ENCODE measurements at regions not wholly inside any gene's neighbourhood (a gene's known extent, or its start where the extent isn't known, plus 50 kb on each side); places are given as distances from the start of the nearest gene placed in this dataset.

DNA sequence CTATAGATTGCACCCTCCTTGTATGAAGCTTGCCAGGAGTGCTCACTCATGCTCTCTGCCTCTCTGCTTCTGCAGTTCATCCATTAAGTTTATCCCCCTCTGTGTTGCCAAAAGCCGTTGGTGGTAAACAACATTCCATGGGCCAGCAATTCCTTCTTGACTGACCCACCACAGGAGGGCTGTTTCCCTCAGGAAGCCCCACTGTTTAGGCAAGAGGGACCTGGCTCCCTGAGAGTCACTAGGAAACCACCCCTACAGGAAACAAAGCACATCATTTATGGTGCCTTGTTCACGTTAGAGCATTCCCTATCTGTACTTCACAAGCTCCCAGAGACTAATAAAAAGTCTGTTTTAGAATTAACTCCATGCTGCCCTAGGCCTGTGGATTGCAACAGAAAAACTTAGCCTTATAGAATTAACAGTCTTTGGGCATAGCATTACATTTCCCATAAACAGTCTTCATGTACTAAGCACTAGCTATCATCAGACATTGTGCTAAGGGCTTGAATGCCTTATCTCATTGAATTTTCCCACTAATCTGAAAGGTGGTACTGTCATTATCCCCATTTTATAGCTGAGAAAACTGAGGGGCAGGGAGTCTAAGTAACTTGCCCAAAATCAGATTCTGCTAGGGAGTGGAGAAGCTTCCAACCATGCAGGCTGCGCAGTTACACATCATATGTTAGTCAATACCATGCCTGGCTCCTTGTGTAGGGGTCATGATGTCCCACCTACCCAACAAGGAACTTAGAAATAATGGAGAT, 149.9 kb downstream of the SHQ1 start:
- Histone ChIP-seq H3K36me3 (ENCODE audit: control insufficient read depth, low read depth, low read length) (no peaks in the 10 kb centered on the region), H3K9me3 (ENCODE audit: control insufficient read depth, low read depth, low read length) (no peaks in the 10 kb centered on the region), H3K4me3 (ENCODE audit: low read length) (peak overlapping the region; percentile 26), H3K4me1 (ENCODE audit: control insufficient read depth, low read depth, low read length) (peaks cover 17% of the 10 kb centered on the region), H3K9ac (ENCODE audit: low read length) (no peak overlapping the region), H3K27me3 (ENCODE audit: control insufficient read depth, insufficient read depth, low read length) (no peaks in the 10 kb centered on the region), H3K27ac (ENCODE audit: low read length) (peak overlapping the region; percentile 17)

DNA sequence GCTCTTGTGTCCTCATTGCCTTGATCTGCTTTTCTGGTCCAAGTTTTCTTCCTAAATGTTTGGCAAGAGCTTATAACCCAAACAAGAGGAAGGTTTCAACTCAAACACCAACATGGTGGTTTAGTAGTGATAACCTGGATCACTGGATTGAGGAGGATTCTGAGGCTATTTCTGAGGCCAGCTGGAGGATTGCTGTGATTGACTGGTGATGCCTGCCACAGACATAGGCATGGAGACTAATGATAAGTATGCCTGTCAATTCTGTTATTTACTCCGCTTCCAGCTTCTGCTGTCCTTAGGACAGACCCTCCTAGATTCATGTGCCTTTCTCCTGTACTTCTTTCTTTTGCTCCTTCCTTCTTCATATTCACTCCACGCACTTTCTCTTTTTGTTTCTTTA, 150.5 kb downstream of the SHQ1 start:
- H3K27me3 ChIP-seq (ENCODE audit: control insufficient read depth, insufficient read depth, low read length), result no peaks in the 10 kb centered on the region
- H3K4me1 ChIP-seq (ENCODE audit: control insufficient read depth, low read depth, low read length), result peaks cover 17% of the 10 kb centered on the region
- H3K4me3 ChIP-seq (ENCODE audit: low read length), result peak overlapping the region; percentile 26
- H3K36me3 ChIP-seq (ENCODE audit: control insufficient read depth, low read depth, low read length), result no peaks in the 10 kb centered on the region
- H3K27ac ChIP-seq (ENCODE audit: low read length), result peak overlapping the region; percentile 17
- no peaks in the 10 kb centered on the region for H3K9me3 ChIP-seq (ENCODE audit: control insufficient read depth, low read depth, low read length)
- no peak overlapping the region for H3K9ac ChIP-seq (ENCODE audit: low read length)

DNA sequence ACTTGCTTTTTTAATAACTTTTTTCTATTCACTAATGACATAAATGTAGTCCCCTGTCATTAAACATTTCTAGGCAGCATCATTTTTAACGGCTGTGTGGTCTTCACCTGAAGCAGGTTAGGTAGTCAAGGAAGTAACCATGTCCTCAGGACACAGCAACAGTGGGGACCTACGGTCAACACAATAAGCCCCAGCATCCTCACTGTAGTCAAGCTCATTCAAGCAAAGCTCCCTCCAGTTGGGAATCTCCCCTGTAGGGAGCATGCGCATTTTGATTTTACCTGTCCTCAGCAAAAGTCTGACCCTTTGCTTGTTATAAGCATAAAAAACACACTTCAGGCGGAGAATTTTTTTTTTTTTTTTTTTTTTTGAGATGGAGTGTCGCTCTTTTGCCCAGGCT, 151.4 kb downstream of the SHQ1 start:
- Histone ChIP-seq H3K9ac (ENCODE audit: low read length) (no peak overlapping the region), H3K27me3 (ENCODE audit: control insufficient read depth, insufficient read depth, low read length) (no peaks in the 10 kb centered on the region), H3K4me3 (ENCODE audit: low read length) (no peak overlapping the region), H3K27ac (ENCODE audit: low read length) (no peak overlapping the region), H3K36me3 (ENCODE audit: control insufficient read depth, low read depth, low read length) (no peaks in the 10 kb centered on the region), H3K4me1 (ENCODE audit: control insufficient read depth, low read depth, low read length) (peaks cover 17% of the 10 kb centered on the region), H3K9me3 (ENCODE audit: control insufficient read depth, low read depth, low read length) (no peaks in the 10 kb centered on the region)

DNA sequence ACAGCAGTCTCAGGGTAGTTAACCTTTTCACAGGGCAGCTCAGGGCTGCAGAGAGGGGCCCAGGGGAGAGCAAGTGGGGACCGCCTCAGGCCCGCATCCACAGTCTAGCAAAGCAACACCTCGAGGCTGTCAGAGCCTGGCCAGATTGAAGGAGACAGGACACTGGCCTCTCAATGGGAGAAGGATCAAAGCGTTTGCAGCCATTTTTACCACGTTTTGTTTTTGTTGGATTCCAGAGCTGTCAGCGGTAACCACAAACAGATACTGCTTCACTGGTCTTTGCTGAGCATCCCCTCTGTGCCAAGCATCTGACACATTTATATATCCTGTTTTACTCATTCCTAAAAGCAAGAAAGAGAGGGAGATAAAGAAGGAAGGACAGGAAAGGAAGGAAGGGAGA, 153.8 kb downstream of the SHQ1 start:
- Histone ChIP-seq H3K27me3 (ENCODE audit: control insufficient read depth, insufficient read depth, low read length) (no peaks in the 10 kb centered on the region), H3K9me3 (ENCODE audit: control insufficient read depth, low read depth, low read length) (no peaks in the 10 kb centered on the region), H3K36me3 (ENCODE audit: control insufficient read depth, low read depth, low read length) (no peaks in the 10 kb centered on the region), H3K9ac (ENCODE audit: low read length) (no peak overlapping the region), H3K4me1 (ENCODE audit: control insufficient read depth, low read depth, low read length) (peaks cover 23% of the 10 kb centered on the region), H3K4me3 (ENCODE audit: low read length) (no peak overlapping the region), H3K27ac (ENCODE audit: low read length) (no peak overlapping the region)

DNA sequence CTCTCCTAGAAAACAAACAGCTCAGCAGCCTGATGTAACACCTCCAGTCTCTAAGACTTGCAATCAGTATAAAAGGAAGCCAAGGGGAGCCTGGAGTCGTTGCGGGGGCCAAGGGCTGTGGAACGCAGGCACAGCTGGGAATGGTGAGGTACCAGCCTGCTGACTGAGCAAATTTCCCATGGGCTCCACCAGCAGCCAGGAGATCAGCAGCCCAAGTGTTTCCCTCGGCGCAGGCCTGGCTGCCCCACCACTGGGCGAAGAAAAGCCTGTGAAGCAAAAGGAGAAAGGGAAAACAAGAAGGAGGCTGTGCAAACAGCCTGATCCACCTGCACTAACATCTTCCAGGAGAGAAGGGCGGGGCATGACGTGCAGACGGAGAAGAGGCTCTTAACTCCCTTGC, 155.3 kb downstream of the SHQ1 start:
- no peaks in the 10 kb centered on the region for H3K27me3 ChIP-seq (ENCODE audit: control insufficient read depth, insufficient read depth, low read length)

DNA sequence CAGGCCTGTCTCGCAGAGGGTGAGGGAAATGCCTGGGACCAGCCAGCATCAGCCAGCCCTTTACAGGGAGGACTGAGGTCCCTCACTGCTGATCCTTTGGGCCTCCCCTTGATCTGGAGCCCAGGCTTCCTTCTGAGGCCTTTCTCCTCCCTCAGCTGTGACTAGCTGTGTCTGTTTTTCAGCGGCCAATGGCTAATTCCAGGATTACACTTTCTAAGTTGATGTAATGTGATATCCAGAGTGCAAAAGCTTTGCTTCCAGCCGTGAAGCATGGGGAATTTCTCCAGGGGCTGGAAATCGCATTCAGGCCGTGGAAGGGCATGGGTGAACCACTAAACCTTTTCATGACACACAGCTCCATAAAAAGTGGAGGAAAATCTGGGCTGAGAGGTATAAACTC, 157.6 kb downstream of the SHQ1 start:
- H3K9me3 ChIP-seq (ENCODE audit: control insufficient read depth, low read depth, low read length), result no peaks in the 10 kb centered on the region
- H3K4me1 ChIP-seq (ENCODE audit: control insufficient read depth, low read depth, low read length), result peaks cover 6% of the 10 kb centered on the region
- H3K9ac ChIP-seq (ENCODE audit: low read length), result no peak overlapping the region
- no peaks in the 10 kb centered on the region for H3K27me3 ChIP-seq (ENCODE audit: control insufficient read depth, insufficient read depth, low read length)
- H3K4me3 ChIP-seq (ENCODE audit: low read length), result no peak overlapping the region
- no peaks in the 10 kb centered on the region for H3K36me3 ChIP-seq (ENCODE audit: control insufficient read depth, low read depth, low read length)
- H3K27ac ChIP-seq (ENCODE audit: low read length), result no peak overlapping the region

More for the DNA sequence above, 155.3 kb downstream of the SHQ1 start:
- Histone ChIP-seq H3K4me1 (ENCODE audit: control insufficient read depth, low read depth, low read length) (peaks cover 16% of the 10 kb centered on the region), H3K36me3 (ENCODE audit: control insufficient read depth, low read depth, low read length) (no peaks in the 10 kb centered on the region), H3K9ac (ENCODE audit: low read length) (no peak overlapping the region), H3K9me3 (ENCODE audit: control insufficient read depth, low read depth, low read length) (no peaks in the 10 kb centered on the region), H3K27ac (ENCODE audit: low read length) (no peak overlapping the region), H3K4me3 (ENCODE audit: low read length) (no peak overlapping the region)

DNA sequence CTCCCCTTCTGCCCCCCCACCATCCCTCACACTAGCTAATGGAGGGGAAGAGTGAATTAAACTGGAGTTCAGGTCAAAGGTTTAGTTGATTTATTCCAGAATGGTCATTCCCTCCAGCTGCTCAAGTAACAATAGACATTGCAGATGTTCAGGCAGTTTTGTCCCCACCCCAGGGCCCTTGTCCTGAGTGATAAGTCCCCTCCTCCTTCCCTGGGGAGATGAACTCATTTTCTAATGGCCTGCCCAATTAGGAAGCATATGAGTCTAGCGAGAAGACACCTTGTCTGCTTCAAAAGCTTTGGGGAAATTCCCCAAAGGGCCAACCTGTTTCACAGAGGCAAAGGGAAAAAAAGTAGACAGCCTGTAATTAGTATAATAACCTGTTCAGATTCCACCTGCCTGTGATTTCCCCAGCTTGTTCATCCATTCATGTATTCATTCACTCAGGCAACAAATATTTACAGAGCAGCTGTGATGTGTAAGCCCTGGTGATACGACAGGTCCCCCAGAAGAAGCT, 165.3 kb downstream of the SHQ1 start:
- no peaks in the 10 kb centered on the region for H3K27me3 ChIP-seq (ENCODE audit: control insufficient read depth, insufficient read depth, low read length)
- H3K9ac ChIP-seq (ENCODE audit: low read length), result no peak overlapping the region
- no peaks in the 10 kb centered on the region for H3K9me3 ChIP-seq (ENCODE audit: control insufficient read depth, low read depth, low read length)
- no peak overlapping the region for H3K4me3 ChIP-seq (ENCODE audit: low read length)
- H3K27ac ChIP-seq (ENCODE audit: low read length), result no peak overlapping the region
- H3K36me3 ChIP-seq (ENCODE audit: control insufficient read depth, low read depth, low read length), result no peaks in the 10 kb centered on the region
- H3K4me1 ChIP-seq (ENCODE audit: control insufficient read depth, low read depth, low read length), result peaks cover 3% of the 10 kb centered on the region

DNA sequence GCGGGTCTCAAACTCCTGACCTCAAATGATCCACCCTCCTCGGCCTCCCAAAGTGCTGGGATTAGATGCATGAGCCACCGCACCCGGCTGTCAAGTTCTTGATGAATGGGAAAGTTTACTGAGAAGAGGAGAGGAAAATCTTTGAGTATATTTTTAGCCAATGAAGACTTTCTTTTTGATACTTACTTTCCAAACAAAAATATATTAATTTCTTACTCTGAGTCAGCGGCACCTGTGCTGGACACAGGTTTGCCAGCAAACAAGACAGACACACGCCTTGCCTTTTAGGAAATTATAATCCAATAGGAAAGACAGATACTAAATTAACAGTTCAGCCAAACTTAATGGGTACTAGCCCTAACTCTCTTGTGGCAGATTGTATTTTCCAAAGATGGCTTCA, 166.6 kb downstream of the SHQ1 start:
- Histone ChIP-seq H3K27me3 (ENCODE audit: control insufficient read depth, insufficient read depth, low read length) (no peaks in the 10 kb centered on the region), H3K9me3 (ENCODE audit: control insufficient read depth, low read depth, low read length) (no peaks in the 10 kb centered on the region), H3K4me1 (ENCODE audit: control insufficient read depth, low read depth, low read length) (peaks cover 3% of the 10 kb centered on the region), H3K36me3 (ENCODE audit: control insufficient read depth, low read depth, low read length) (no peaks in the 10 kb centered on the region), H3K4me3 (ENCODE audit: low read length) (no peak overlapping the region), H3K9ac (ENCODE audit: low read length) (no peak overlapping the region), H3K27ac (ENCODE audit: low read length) (no peak overlapping the region)

DNA sequence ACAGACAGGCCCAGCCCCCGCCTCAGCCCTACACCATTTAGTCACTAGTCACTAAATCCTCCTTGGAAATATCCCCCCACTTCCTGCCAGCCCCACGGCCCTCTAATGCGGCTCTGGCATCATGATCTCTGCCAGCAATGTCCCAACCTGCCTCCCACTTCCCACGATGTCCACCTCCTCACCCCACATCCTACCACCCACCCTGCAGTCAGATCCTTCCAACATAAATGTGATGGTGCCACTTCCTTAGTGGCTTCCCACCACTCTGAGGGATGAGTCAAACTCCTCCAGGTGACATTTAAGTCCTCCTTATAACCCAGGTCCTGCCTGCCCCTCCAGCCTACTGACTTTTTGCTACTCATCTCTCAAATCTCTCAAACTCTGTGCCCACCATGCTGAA, 167.5 kb downstream of the SHQ1 start:
- Histone ChIP-seq H3K4me1 (ENCODE audit: control insufficient read depth, low read depth, low read length) (peaks cover 3% of the 10 kb centered on the region), H3K27ac (ENCODE audit: low read length) (no peak overlapping the region), H3K27me3 (ENCODE audit: control insufficient read depth, insufficient read depth, low read length) (no peaks in the 10 kb centered on the region), H3K4me3 (ENCODE audit: low read length) (no peak overlapping the region), H3K9me3 (ENCODE audit: control insufficient read depth, low read depth, low read length) (no peaks in the 10 kb centered on the region), H3K36me3 (ENCODE audit: control insufficient read depth, low read depth, low read length) (no peaks in the 10 kb centered on the region), H3K9ac (ENCODE audit: low read length) (no peak overlapping the region)

DNA sequence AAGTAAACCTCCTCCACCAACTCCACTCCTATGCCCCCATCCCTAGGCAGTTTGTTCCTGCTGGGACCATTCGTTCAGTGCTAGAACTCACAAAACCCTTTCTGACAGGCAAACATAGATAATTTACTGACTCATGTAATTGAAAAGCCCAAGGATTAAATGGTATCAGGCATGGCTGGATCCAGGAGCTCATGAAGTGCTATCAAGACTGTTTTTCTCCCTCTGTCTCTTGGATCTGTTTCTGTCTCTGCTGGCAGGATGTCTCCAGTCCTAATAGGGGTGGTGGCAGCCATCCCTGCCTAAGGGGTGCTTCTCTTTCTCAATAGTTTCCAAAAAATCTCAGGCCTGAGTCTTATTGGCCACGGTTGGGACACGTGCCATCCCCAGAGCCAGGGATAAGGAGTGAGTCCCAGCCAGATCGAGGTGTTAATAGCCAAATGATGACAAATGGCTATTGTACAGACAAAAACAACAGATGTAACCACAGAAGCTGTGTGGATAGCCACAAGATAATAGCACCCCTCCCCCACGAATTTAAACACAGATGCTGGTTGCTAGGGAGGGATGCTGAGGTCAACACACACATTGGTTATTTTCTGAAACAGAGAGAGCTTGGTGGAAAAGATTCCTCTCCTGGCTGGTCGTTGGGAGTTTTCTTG, 168.6 kb downstream of the SHQ1 start:
- Histone ChIP-seq H3K9me3 (ENCODE audit: control insufficient read depth, low read depth, low read length) (no peaks in the 10 kb centered on the region), H3K27ac (ENCODE audit: low read length) (no peak overlapping the region), H3K36me3 (ENCODE audit: control insufficient read depth, low read depth, low read length) (no peaks in the 10 kb centered on the region), H3K4me1 (ENCODE audit: control insufficient read depth, low read depth, low read length) (peaks cover 3% of the 10 kb centered on the region), H3K9ac (ENCODE audit: low read length) (no peak overlapping the region), H3K27me3 (ENCODE audit: control insufficient read depth, insufficient read depth, low read length) (no peaks in the 10 kb centered on the region), H3K4me3 (ENCODE audit: low read length) (no peak overlapping the region)

DNA sequence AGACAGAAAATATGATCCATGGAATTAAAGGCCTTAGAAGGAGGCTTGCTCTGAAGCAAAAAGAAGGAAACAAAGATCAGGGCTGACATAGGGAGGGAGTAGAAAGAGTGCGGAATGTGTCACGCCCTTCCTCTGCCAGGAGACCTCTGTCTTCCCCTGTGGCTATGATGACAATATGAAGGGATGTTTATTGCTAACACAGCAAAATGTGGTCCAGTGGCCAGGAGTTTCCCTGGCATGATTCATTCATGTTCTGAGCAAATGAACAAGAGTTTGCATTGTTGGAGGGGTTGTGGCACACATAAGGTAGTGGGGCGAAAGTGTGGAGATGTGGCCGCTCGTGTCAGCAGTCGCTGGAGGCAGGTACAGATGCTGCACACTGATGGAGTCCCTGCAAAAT, 169.4 kb downstream of the SHQ1 start:
- Histone ChIP-seq H3K36me3 (ENCODE audit: control insufficient read depth, low read depth, low read length) (no peaks in the 10 kb centered on the region), H3K9me3 (ENCODE audit: control insufficient read depth, low read depth, low read length) (no peaks in the 10 kb centered on the region), H3K4me1 (ENCODE audit: control insufficient read depth, low read depth, low read length) (peaks cover 3% of the 10 kb centered on the region), H3K27ac (ENCODE audit: low read length) (no peak overlapping the region), H3K9ac (ENCODE audit: low read length) (no peak overlapping the region), H3K4me3 (ENCODE audit: low read length) (no peak overlapping the region), H3K27me3 (ENCODE audit: control insufficient read depth, insufficient read depth, low read length) (no peaks in the 10 kb centered on the region)

DNA sequence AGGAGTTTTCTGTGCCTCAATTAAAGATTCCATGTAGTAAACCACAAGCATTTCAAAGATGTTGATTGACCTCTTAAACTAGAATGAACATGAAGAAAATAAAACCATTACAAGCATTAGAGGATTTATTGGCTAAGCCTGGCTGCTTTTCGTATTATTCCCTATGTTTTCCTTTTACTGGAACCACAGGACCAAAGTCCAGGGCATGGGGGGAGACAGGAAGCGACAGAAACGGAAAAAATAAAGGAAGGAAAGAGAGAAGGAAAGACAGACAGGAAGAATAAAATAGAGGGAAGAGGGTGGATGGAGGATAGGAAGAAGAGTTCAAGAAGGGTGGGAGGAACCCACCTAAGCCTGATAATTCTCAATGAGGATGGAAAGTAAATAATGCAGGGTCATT, 169.9 kb downstream of the SHQ1 start:
- H3K27me3 ChIP-seq (ENCODE audit: control insufficient read depth, insufficient read depth, low read length), result no peaks in the 10 kb centered on the region
- no peaks in the 10 kb centered on the region for H3K36me3 ChIP-seq (ENCODE audit: control insufficient read depth, low read depth, low read length)
- no peak overlapping the region for H3K9ac ChIP-seq (ENCODE audit: low read length)
- H3K9me3 ChIP-seq (ENCODE audit: control insufficient read depth, low read depth, low read length), result no peaks in the 10 kb centered on the region
- no peak overlapping the region for H3K27ac ChIP-seq (ENCODE audit: low read length)
- no peak overlapping the region for H3K4me3 ChIP-seq (ENCODE audit: low read length)
- peaks cover 3% of the 10 kb centered on the region for H3K4me1 ChIP-seq (ENCODE audit: control insufficient read depth, low read depth, low read length)
